HL-60 (cell line): ENCODE measurements at regions not wholly inside any gene's neighbourhood (a gene's known extent, or its start where the extent isn't known, plus 50 kb on each side); places are given as distances from the start of the nearest gene placed in this dataset.

Source experiments
- DNase-seq, 2 experiments: peaks; one replicate each; pipeline ENCODE4 v3.0.0-alpha.2; 2010 to 2020; ENCODE audit warnings: low read depth in 1 of 2, low spot score in 1 of 2
- H3K27ac ChIP-seq: fragments of 250-450 bp; sonication (Bioruptor Pico); replicated peaks from 2 replicates; pipeline ENCODE4 v1.5.1; 2020; ENCODE audit warnings: mild to moderate bottlenecking, moderate library complexity
- H3K27me3 ChIP-seq: fragments of 250-450 bp; sonication (Bioruptor Pico); 2 replicates; pipeline ENCODE4 v1.5.1; 2021; ENCODE audit warnings: mild to moderate bottlenecking, moderate library complexity; ENCODE audit not compliant: insufficient read depth, poor library complexity, severe bottlenecking
- H3K4me3 ChIP-seq: replicated peaks from 2 replicates; pipeline ENCODE4 v1.5.1; 2011; ENCODE audit warnings: mild to moderate bottlenecking, control low read depth, low read length; ENCODE audit not compliant: insufficient read depth
- GABPA ChIP-seq: IDR thresholded peaks from 2 replicates; pipeline ENCODE4 v1.6.1; 2012; ENCODE audit warnings: low read depth
- POLR2AphosphoS5 ChIP-seq: IDR thresholded peaks from 2 replicates; pipeline ENCODE4 v1.6.1; 2012; ENCODE audit warnings: low read depth
- REST ChIP-seq: IDR thresholded peaks from 2 replicates; pipeline ENCODE4 v1.6.1; 2012; ENCODE audit warnings: low read depth; ENCODE audit not compliant: insufficient replicate concordance
- SPI1 ChIP-seq: IDR thresholded peaks from 2 replicates; pipeline ENCODE4 v1.6.1; 2012; ENCODE audit warnings: low read depth, mild to moderate bottlenecking, borderline replicate concordance
- TF ChIP-seq, protein P1 (sequence below): IDR thresholded peaks from one replicate; pipeline ENCODE4 v1.5.1; 2011; ENCODE audit warnings: low read length, control low read depth, inconsistent platforms; ENCODE audit not compliant: insufficient read depth

- H3K27me3 ChIP-seq = no peaks in the 10 kb centered on the region
- no peak for TF ChIP-seq GABPA
- no peak for TF ChIP-seq POLR2AphosphoS5
- no peak for TF ChIP-seq REST
- no peak for TF ChIP-seq SPI1
- TF ChIP-seq, protein P1, sequence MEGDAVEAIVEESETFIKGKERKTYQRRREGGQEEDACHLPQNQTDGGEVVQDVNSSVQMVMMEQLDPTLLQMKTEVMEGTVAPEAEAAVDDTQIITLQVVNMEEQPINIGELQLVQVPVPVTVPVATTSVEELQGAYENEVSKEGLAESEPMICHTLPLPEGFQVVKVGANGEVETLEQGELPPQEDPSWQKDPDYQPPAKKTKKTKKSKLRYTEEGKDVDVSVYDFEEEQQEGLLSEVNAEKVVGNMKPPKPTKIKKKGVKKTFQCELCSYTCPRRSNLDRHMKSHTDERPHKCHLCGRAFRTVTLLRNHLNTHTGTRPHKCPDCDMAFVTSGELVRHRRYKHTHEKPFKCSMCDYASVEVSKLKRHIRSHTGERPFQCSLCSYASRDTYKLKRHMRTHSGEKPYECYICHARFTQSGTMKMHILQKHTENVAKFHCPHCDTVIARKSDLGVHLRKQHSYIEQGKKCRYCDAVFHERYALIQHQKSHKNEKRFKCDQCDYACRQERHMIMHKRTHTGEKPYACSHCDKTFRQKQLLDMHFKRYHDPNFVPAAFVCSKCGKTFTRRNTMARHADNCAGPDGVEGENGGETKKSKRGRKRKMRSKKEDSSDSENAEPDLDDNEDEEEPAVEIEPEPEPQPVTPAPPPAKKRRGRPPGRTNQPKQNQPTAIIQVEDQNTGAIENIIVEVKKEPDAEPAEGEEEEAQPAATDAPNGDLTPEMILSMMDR = no peak
- no peak overlapping the region for H3K27ac ChIP-seq
- DNase-seq = no peak
- no peak overlapping the region for H3K4me3 ChIP-seq
These were observed 100.7 kb downstream of the GAS1 start for GRCh38 chr9:86846656-86847055.

DNA sequence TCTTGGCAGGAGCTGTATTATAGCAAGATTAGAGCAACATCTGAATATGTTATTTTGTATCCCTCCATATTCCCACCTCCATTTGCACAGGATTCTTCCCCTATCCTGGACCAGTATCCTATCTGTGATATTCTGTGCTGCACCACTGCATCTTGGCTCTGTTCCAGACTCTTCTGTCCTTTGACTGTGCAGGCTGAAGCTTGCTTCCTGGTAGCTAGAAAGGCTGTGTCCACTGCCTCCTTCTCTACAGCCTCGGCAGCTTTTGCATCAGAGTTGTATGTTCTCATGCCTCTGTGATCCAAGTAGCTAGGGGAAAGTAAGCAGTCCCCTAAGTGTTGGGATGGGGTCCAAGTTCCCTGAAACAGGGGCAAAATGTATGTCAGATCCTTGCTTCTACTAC is 104.1 kb downstream of the GAS1 start:
- DNase-seq = no peak
- Histone ChIP-seq H3K27me3 (no peaks in the 10 kb centered on the region), H3K27ac (no peak overlapping the region), H3K4me3 (no peak overlapping the region)
- no peak for TF ChIP-seq GABPA
- TF ChIP-seq POLR2AphosphoS5 = no peak
- TF ChIP-seq, protein P1 = no peak
- TF ChIP-seq SPI1 = no peak

DNA sequence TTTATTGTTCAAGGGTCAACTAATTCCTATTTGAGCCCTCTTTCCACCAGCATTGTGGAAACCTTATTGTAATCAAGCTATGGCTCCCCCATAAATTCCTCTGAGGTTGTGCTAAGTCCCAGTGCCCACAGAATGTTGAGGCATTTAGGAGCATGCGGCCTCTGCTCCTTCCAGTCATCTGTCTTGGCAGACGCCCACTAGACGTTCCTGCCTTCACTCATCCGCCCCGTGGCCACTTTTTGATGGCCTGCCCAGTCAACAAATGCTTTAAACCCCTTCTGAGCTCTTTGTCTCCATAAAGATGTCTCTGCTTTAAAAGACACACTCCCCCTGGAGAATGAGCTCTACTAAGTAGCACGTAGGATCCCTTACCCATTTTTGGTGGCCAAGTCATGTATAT is 104.7 kb downstream of the GAS1 start:
- DNase-seq = no peak
- no peak overlapping the region for H3K4me3 ChIP-seq
- no peak overlapping the region for H3K27ac ChIP-seq
- H3K27me3 ChIP-seq = no peaks in the 10 kb centered on the region
- TF ChIP-seq REST (no peak), GABPA (no peak), POLR2AphosphoS5 (no peak), SPI1 (no peak)
- TF ChIP-seq, protein P1 = no peak

GRCh38 chr9:86839522-86839921 is 107.8 kb downstream of the GAS1 start:
- no peak for DNase-seq
- TF ChIP-seq, protein P1 = no peak
- TF ChIP-seq GABPA (no peak), POLR2AphosphoS5 (no peak), SPI1 (no peak), REST (no peak)
- H3K4me3 ChIP-seq = no peak overlapping the region
- H3K27ac ChIP-seq = no peak overlapping the region
- no peaks in the 10 kb centered on the region for H3K27me3 ChIP-seq
